ENCODE measurements at regions not wholly inside any gene's neighbourhood (a gene's known extent, or its start where the extent isn't known, plus 50 kb on each side); places are given as distances from the start of the nearest gene placed in this dataset.

GRCh38 chr6:28655164-28655563, 129.5 kb downstream of the GPX5 start:
- H3K27me3 ChIP-seq (ENCODE audit: control insufficient read depth, insufficient read depth, low read length) = peaks cover 3% of the 10 kb centered on the region
- intact Hi-C loops (cut with DNase I) = no loop called here
- TF ChIP-seq, protein P1, sequence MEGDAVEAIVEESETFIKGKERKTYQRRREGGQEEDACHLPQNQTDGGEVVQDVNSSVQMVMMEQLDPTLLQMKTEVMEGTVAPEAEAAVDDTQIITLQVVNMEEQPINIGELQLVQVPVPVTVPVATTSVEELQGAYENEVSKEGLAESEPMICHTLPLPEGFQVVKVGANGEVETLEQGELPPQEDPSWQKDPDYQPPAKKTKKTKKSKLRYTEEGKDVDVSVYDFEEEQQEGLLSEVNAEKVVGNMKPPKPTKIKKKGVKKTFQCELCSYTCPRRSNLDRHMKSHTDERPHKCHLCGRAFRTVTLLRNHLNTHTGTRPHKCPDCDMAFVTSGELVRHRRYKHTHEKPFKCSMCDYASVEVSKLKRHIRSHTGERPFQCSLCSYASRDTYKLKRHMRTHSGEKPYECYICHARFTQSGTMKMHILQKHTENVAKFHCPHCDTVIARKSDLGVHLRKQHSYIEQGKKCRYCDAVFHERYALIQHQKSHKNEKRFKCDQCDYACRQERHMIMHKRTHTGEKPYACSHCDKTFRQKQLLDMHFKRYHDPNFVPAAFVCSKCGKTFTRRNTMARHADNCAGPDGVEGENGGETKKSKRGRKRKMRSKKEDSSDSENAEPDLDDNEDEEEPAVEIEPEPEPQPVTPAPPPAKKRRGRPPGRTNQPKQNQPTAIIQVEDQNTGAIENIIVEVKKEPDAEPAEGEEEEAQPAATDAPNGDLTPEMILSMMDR (IDR thresholded peaks at IDR 0.05; ENCODE audit: borderline replicate concordance, extremely low read depth, insufficient read depth) = no peak

GRCh38 chr6:28656715-28657114, 131.0 kb downstream of the GPX5 start:
- H3K36me3 ChIP-seq (ENCODE audit: control insufficient read depth in 2 of 3, insufficient read depth in 3 of 3, low read length in 3 of 3) = no peaks in the 10 kb centered on the region
- intact Hi-C loops (cut with DNase I) = no loop called here
- H3K9me3 ChIP-seq (ENCODE audit: control insufficient read depth in 2 of 3, insufficient read depth in 1 of 3, low read length in 3 of 3) = no peaks in the 10 kb centered on the region
- FAIRE-seq (no peak), DNase-seq (no peak)
- TF ChIP-seq, protein P1 (IDR thresholded peaks at IDR 0.05; ENCODE audit: borderline replicate concordance, extremely low read depth, insufficient read depth) = no peak
- H3K4me1 ChIP-seq (ENCODE audit: control insufficient read depth in 2 of 3, insufficient read depth in 2 of 3, low read depth in 1 of 3, low read length in 3 of 3) = no peaks in the 10 kb centered on the region
- H3K4me3 ChIP-seq (ENCODE audit: low read length in 3 of 3) = no peak overlapping the region
- no peak overlapping the region for H3K9ac ChIP-seq (ENCODE audit: low read length in 3 of 3)
- peaks cover 3% of the 10 kb centered on the region for H3K27me3 ChIP-seq (ENCODE audit: control insufficient read depth, insufficient read depth, low read length)
- no peak overlapping the region for H3K27ac ChIP-seq (ENCODE audit: low read depth in 2 of 2, low read length in 2 of 2)

More at GRCh38 chr6:28655164-28655563, 129.5 kb downstream of the GPX5 start:
- DNase-seq (no peak), FAIRE-seq (no peak)
- Histone ChIP-seq H3K4me1 (ENCODE audit: control insufficient read depth in 2 of 3, insufficient read depth in 2 of 3, low read depth in 1 of 3, low read length in 3 of 3) (no peaks in the 10 kb centered on the region), H3K27ac (ENCODE audit: low read depth in 2 of 2, low read length in 2 of 2) (no peak overlapping the region), H3K9ac (ENCODE audit: low read length in 3 of 3) (no peak overlapping the region), H3K36me3 (ENCODE audit: control insufficient read depth in 2 of 3, insufficient read depth in 3 of 3, low read length in 3 of 3) (no peaks in the 10 kb centered on the region), H3K4me3 (ENCODE audit: low read length in 3 of 3) (no peak overlapping the region), H3K9me3 (ENCODE audit: control insufficient read depth in 2 of 3, insufficient read depth in 1 of 3, low read length in 3 of 3) (no peaks in the 10 kb centered on the region)

- DNase-seq (peak in 3 of 5 donors; percentile 11 to 55 (median 22)), FAIRE-seq (no peak)
- no peaks in the 10 kb centered on the region for H3K9me3 ChIP-seq (ENCODE audit: control insufficient read depth in 2 of 3, insufficient read depth in 1 of 3, low read length in 3 of 3)
- H3K36me3 ChIP-seq (ENCODE audit: control insufficient read depth in 2 of 3, insufficient read depth in 3 of 3, low read length in 3 of 3) = no peaks in the 10 kb centered on the region
- no peak overlapping the region for H3K27ac ChIP-seq (ENCODE audit: low read depth in 2 of 2, low read length in 2 of 2)
- peaks cover 3% of the 10 kb centered on the region for H3K27me3 ChIP-seq (ENCODE audit: control insufficient read depth, insufficient read depth, low read length)
- no peaks in the 10 kb centered on the region for H3K4me1 ChIP-seq (ENCODE audit: control insufficient read depth in 2 of 3, insufficient read depth in 2 of 3, low read depth in 1 of 3, low read length in 3 of 3)
- TF ChIP-seq, protein P1 (IDR thresholded peaks at IDR 0.05; ENCODE audit: borderline replicate concordance, extremely low read depth, insufficient read depth) = no peak
- intact Hi-C loops (cut with DNase I) = no loop called here
- H3K9ac ChIP-seq (ENCODE audit: low read length in 3 of 3) = peak overlapping the region in 1 of 3 donors; percentile 31
- H3K4me3 ChIP-seq (ENCODE audit: low read length in 3 of 3) = peak overlapping the region in 1 of 3 donors; percentile 70
Measured at GRCh38 chr6:28657381-28657768, 131.7 kb downstream of the GPX5 start.

Measured in kidney (tissue), 13 donors.